GM19395 (cell line): ENCODE measurements at regions not wholly inside any gene's neighbourhood (a gene's known extent, or its start where the extent isn't known, plus 50 kb on each side); places are given as distances from the start of the nearest gene placed in this dataset.
"Not testable (repeated sequence)": the region's sequence is repeated elsewhere in the genome, so short reads cannot be mapped to it uniquely, and the experiment has no call there.

Experiments
- ATAC-seq: cut with Tn5 transposase; IDR thresholded peaks from one replicate; pipeline ENCODE4 v1.9.1; 2021; ENCODE audit warnings: mild to moderate bottlenecking, moderate library complexity; ENCODE audit not compliant: unreplicated experiment

DNA sequence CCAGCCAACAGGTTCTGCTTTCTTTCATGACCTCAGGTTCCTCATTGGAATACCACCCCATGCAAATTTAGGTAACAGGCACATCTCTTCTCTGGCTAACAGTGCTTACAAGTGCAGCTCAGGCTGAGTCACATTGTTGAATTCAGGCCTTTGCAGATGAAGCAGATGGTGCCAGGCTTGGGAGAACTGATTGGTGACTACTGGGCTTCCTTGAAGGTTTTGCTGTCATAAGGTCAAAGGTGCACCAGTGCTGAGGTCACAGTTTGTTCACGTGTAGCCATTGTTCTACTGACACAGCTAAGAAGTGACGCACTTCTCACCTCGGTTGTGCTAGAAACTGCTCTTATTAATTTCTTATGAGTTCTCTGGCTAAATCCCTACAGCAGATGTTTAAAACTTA lies 128.6 kb upstream of the BMPER start:
- ATAC-seq: no peak

DNA sequence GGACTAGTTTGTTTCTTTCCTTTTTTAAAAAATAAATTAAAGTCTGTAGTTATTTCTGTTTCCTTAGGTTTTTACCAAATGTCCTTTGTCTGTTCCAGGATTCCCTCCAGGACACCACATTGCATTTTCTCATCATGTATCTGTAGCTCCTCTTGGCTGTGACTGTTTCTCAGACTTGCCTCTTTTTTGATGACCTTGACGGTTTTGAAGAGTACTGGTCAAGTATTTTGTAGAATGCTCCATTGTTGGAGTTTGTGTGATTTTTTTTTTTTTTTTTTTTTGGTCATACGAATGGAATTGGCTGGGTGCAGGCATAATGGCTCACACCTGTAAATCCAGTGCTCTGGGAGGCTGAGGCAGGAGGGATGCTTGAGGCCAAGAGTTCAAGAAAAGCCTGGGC lies 127.1 kb upstream of the BMPER start:
- no peak for ATAC-seq

DNA sequence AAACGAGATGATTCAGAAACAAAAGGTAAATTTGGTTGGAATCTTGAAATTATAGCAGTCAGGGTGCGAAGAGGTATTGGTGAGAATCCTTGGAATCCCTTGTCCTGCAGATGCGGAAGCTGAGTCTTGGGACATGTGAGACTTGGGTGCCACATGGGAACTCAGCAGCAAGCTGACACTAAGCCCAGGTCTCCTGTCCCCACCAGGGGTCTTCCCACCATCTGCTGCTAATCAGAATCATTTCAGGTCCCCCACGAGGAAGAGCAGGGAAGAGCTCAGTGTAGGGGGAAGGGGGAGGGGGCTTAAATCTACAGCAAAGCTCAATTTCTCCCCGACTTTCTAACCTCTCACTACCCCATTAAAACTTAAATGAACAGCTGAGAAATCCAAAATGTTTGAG lies 126.1 kb upstream of the BMPER start:
- no peak for ATAC-seq

DNA sequence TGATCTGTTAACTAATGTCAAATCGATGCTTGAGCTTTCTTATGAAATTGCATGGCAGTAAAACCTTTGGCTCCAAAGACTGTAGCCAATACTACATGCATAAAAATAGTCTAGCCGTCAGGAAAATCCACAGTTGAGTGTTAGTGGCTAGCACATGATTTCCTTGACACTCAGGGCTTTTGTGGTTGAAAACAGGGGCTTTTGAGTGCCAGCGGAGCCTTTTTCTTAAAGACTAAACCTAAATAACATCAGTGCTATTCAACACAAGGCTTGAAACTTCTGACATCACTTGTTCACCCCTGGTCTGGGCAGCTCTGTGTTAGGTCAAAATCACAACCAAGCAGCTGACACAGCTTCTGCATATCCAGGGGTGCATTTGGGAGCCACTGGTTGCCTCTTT lies 124.2 kb upstream of the BMPER start:
- ATAC-seq: no peak

DNA sequence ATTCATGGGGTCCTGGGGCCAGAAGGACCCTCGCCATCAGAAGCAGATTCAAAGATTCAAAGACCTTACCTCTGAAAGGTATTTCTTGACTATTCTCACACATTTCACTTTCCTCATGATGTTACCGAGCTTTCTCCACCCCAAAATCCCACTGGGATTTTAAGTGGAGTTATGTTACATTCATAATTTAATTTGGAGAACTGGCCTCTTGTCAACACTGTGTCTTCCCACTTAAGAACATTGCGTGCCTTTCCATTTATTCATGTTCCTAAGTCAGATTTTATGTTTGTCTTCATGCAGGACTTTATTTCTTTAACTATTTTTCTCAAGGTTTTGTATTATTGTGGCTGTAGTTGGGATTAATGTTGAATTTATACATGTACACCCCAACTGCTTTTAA lies 123.5 kb upstream of the BMPER start:
- ATAC-seq: no peak

DNA sequence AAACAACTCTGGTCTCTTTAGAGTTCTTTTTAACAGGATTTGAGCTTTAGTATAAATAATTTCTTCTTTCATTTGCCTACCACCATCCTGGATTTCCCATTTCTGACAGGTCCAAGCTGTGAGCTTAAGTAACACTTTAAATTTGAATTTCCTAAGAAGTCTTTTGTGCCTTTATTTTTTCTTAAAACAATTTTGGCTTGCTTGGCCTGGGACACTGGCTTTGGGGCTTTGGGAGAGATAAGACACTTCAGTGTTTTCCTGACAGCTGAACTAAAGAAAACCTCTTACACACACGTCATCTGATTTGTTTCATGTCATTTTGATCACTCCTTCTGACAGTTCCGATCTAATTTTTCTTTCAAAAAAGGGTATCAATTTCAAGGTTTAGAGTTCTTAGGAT lies 121.3 kb upstream of the BMPER start:
- ATAC-seq: no peak

DNA sequence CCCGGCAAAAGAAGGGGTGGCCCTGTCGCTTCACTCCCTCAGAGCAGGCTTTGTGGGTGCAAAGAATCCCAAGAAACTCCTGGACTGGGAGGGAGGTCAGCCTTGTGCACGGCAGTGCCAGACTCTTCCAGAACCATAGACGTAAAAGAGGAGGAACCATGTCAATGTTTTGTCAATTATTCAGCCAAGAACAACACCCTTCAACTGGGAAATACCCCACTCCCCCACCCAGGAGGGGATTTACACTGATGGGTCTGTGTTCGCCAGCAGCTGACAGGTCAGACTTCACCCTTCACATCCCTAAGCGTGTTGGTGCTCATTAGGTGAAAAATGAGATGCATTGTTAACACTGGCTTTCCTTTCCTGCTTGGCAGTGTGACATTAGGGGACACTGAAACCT lies 116.8 kb upstream of the BMPER start:
- no peak for ATAC-seq

DNA sequence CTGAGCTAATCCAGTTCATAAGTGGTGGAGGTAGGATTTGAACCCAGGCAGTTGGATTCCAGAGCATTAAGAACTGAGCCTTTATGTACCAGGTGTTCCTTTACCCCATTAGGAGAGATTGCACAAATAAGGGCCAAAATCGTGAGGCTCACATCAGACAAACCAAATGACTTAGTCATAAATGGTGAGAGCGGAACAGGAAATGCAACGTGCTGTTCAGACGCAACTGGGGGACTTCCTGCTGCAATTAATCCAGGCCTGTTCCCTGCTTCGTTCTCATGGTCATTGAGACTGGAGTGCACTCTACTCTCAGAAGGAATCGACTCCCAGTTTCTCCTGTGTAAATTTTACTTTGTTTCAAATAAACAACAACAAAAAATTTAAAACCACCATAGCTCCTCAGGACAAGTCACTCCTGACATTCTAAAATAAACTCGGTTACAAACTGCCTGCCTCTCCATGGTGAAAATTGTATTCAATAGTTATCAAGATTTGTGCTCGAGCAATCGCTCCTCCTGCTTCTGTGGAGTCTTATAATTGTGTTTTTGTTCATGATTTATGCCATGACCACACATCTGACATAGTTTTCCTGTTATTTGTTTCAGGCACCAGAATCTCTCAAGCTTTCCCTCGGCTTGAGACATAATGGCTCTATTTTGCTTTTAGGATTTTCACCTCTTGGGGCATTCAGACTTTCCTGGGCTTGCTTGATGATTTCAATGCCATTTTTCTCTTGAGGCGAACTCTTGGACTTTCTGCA lies 115.3 kb upstream of the BMPER start:
- ATAC-seq: no peak

DNA sequence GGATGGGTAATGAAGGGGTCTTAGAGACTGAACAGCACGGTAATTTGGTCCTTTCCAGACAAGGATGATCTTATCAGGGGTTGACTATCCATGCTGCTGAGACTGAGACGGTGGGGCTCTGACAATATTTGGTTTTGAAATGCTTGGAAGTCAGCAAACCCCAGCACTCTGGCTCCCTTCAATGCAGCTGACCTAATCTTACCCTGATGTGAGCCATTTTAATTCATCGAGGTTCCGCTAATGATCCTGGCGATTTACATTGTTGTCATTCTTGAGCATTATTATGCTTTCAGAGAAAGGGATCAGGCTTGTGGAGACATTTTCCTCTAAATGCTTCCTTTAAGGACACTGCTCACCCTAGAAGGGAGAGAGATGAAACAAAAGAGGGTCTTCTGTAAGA lies 114.6 kb upstream of the BMPER start:
- ATAC-seq: no peak

DNA sequence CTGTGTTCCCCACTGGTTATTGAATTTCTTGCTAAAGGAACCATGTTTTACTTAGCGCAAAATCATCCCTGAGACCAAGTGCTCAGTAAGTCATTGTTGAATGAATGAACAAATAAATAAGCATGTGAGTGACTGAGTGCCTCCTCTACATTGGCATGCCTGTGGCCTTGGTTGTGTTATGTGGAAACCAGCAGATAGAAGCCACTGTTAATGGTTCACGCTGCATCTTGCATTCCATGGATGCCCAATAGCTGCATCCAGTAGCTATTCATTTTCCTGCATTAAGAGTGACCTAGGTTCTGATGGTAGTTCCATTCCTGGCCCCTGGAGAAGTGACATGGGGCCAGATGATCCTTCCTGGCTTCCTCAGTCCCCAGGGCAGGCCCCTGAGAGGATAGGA lies 113.3 kb upstream of the BMPER start:
- no peak for ATAC-seq

DNA sequence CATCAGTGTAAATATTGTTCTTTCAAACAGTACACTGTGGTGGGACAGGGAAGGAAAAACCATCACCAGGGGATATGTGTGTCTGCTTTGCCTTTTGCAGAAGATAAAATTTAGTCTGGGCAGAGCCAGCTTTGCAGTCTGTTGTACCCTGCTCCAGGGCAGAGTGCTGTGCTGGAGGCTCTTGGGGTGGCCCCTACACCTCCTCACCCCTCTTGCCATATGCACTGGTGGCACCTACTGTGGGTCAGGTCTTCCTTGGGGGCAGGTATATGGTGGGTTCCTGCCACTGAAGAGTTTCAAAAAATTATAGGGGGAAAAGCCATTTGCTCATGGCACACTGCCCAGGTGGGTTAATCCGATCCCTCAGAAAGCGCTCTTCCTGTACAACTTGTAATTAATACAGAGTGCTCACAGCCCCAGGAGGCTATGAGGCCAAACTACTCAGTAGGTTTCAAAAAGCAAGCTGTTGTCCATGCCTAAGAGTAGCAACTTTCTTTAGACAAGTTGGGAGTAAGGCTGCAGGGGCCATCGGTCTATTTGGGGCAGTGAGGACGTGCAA lies 112.7 kb upstream of the BMPER start:
- ATAC-seq: no peak

DNA sequence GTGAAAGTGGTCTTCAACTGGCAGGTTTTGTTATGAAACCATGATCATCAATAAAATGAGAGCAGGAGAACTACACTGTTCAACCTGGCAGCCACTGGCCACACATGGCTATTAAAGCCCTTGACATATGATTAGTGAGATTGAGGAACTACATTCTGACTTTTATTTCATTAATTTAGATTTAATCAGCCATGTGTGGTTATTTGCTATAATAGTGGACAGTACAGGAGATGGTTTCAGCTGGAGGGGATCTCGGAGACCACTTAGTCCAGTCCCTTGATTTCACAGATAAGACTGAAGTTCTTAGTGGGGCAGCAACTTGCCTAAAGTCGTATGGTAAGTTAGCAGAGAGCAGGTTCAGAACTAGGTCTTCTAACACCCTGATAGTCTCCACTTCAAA lies 111.7 kb upstream of the BMPER start:
- no peak for ATAC-seq

DNA sequence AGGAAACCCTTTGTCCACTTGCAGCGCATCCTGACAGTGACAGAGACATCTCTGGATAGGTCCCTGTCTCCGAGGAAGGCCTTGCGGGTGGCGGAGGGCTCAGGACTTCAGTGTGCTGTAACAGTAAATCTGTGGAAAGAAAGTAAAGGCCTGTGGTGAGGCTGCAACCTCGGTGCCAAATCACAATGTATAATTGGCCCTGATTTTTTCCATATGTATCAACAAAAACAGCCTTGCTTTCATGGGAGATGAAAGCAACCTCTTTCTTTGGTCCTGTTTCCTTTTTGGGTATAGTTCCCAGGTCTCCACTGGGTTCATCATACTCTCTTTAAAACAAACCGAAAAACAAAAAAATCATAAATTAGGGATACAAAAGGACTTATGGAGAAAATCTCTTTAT lies 110.9 kb upstream of the BMPER start:
- no peak for ATAC-seq

DNA sequence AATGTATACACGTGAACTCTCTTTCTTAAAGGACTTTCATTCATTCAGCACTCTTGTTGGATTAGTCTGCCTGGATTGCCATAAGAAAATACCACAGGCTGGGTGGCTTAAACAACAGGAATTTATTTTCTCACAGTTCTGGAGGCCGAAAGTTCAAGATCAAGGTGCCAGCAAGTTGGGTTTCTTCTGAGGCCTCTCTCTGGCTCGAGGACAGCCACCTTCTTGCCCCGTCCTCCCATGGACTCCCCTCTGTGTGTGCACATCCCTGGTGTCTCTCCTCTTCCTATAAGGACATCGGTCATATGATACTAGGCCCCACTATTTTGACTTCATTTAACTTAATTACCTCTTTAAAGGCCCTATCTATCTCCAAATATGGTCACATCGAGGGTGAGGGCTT lies 110.4 kb upstream of the BMPER start:
- no peak for ATAC-seq

DNA sequence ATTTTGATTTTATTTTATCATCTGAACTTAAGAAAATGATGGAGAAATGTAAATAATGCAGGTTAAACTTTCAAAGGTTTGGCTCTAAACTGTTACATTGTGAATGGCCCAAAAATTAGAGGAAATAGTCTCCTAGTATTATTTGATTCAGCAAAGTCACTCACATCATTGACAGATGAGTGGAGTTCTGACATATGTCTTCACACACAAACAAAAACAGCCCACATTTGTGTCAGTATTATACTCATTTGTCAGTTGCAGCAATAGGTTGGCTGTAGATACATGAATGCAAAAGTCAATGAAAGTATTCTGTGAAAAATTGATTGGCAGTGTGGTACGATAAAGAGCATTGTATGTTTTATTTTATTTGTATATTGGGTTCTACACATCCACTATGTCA lies 108.8 kb upstream of the BMPER start:
- ATAC-seq: no peak

DNA sequence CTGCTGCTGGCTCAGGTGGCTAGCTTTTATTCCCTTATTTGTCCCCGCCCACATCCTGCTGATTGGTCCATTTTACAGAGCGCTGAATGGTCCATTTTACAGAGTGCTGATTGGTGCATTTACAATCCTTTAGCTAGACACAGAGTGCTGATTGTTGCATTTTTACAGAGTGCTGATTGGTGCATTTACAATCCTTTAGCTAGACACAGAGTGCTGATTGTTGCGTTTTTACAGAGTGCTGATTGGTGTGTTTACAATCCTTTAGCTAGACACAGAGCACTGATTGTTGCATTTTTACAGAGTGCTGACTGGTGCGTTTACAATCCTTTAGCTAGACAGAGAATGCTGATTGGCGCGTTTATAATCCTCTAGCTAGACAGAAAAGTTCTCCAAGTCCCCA lies 107.8 kb upstream of the BMPER start:
- ATAC-seq: not testable (repeated sequence)

DNA sequence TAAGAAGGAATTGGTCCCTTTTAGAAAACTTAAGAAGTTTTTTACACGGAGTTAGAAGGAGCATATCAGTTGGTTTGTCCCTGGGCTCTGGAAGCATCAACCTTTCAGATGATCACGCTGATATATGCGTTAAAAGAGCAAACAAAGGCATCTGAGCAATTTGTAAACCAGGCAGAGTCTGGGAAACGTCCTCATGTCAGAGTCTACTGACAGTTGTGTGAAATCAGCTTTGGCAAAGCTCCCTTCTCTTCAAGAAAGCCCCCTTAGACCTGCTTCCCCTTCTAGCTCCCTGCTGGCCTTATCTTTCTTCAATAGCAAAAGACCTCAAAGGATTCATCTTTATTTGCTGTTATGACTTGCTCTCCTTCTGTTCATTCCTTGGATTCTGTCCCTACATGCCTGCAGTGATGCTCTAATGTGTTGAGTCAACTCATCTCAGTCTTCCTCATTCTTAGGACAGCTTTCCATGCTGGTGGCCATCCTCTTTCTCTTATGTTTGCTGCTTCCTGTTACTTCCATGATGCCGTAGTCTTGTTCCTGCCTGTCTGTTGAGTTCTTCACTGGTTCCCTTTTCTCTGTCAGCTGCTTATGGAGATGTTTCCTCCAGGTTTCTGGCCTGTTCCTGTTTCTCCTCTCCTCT lies 106.5 kb upstream of the BMPER start:
- ATAC-seq: no peak

DNA sequence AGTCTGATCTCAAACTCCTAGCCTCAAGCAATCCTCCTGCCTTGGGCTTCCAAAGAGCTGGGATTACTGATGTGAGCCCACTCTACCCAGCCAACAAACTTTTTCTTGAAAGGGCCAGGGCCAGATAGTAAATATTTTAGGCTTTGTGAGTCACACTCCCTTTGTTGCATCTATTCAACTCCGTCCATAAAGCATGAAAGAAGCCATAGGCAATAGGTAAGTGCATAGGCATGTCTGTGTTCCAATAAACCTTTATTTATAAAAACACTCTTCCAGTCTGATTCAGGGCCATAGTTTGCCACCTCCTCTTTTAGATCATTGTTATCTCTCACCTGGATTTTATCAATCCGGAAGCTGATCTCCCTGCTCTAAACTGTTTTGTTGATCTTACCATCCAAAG lies 105.6 kb upstream of the BMPER start:
- no peak for ATAC-seq

DNA sequence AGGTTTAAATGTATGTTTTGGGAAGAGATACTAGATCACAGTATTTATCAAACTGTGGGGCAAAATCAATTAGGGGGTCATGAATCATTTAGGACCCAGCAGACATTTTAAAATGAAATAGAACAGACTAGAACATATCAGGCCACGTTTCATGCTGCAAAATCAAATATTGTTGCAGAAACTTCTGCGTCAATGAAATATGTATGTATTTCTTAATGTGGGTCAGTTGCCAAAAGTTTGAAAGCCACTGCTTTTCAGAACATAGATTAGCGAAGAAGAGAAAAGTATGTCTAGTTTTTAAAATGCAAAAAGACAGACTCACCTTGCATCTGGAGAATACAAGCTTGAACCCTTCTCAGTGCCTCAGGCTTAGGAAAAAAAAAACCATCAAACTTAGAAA lies 102.7 kb upstream of the BMPER start:
- no peak for ATAC-seq

DNA sequence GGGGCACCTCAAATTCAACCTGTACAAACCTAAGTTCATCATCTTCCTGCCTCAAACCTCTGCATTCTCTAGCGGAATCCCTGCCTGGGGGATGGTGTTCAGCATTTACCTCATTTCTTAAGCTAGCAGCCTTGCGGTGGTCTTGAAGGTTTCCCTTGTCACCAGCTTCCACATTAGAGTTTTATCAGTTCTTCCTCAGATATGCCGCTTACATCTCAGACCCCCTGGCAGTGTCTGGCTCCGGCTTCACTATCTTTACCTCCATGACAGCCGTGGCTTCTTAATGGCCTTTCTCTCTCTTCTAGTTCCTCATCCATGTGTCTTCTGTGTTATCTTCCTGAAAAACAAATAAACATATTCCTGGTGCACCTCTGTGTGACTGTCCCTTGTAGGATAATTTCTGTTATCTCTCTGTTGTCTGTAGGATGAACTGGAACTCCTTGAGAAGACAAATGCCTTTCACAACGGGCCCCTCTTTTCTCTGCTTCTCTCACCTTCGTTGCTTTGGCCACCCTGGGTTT lies 101.1 kb upstream of the BMPER start:
- ATAC-seq: no peak

DNA sequence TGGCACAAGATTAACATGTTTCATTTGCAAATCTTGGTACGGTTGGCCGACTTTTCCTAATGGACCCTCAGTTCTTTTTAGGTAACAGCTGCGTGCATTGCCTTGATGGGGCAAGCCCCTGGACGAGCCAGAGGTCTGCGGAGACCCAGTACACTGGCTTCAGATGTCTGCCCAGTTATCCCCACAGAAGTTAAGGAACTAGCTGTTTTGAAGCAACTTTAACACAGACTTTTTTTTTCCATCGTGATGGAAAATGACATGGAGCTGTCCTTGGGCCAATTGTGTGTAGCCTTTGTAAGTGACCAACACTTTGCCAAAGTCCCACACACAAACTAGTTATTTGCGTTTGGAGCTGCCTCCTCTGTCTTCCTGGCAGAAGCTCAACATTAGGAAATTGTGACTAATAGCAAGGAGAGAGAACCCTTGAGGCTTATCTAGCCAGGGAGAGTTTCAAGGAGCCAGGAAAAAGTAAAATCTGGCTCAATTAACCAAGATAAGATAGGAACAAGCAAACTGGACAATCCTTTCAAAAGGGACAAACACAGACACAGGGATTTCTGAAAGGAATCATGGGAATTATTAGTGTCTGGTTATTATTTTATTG lies 99.6 kb upstream of the BMPER start:
- ATAC-seq: no peak
